GM12878 (cell line): ENCODE measurements at regions not wholly inside any gene's neighbourhood (a gene's known extent, or its start where the extent isn't known, plus 50 kb on each side); places are given as distances from the start of the nearest gene placed in this dataset.

Experiments used
- ATAC-seq: fragments of 200-7000 bp; cut with Tn5 transposase; 3 replicates; pipeline ENCODE4 v1.9.1; 2020; ENCODE audit warnings: mild to moderate bottlenecking, moderate library complexity
- BruUV-seq: library from RNA; stranded (reverse); fragments of 400-500 nt; replicated peaks from 2 replicates; lab custom pipeline; 2021; lab: Mats Ljungman, UMichigan
- CTCF ChIA-PET: fragments of 300-600 bp; sonication (Branson Sonifier 250); formaldehyde crosslinking; extraction: SDS; loops from one replicate; lab custom pipeline; 2021; ENCODE audit warnings: inconsistent platforms; lab: Yijun Ruan, JAX
- POLR2A ChIA-PET: fragments of 350-600 bp; formaldehyde crosslinking; extraction: SDS; loops from one replicate; lab custom pipeline; 2021; ENCODE audit warnings: inconsistent platforms; lab: Charles Lee
- RAD21 ChIA-PET: fragments of 300-600 bp; sonication (Branson Sonifier 250); formaldehyde crosslinking; loops from one replicate; lab custom pipeline; 2023; ENCODE audit warnings: antibody characterized with exemption; ENCODE audit not compliant: unreplicated experiment; lab: Charles Lee
- SMC1A ChIA-PET: fragments of 300-600 bp; sonication (Branson Sonifier 250); formaldehyde crosslinking; loops from one replicate; lab custom pipeline; 2023; ENCODE audit not compliant: unreplicated experiment, uncharacterized antibody; lab: Charles Lee
- DNase-seq: peaks from one replicate; pipeline ENCODE4 v3.0.0-alpha.2; 2011; ENCODE audit warnings: low read depth, low spot score
- FAIRE-seq: peaks from 3 replicates; lab custom pipeline; 2011; peaks lifted over from hg19 to GRCh38; lab: Jason Lieb, UNC
- H2AFZ ChIP-seq: 2 replicates; pipeline ENCODE4 v1.6.0; 2011; ENCODE audit warnings: low read depth, low read length, control low read depth; ENCODE audit not compliant: control insufficient read depth
- H3K27ac ChIP-seq: 2 replicates; pipeline ENCODE4 v1.5.1; 2011; ENCODE audit warnings: control low read depth; ENCODE audit not compliant: control insufficient read depth, insufficient read depth
- H3K27me3 ChIP-seq, 2 experiments: replicated peaks in 1 of 2; 2 replicates each; pipeline versions ENCODE4 v1.6.0 to v1.6.1; 2011; ENCODE audit warnings: low read length in 1 of 2; ENCODE audit not compliant: control insufficient read depth in 2 of 2, insufficient read depth in 2 of 2
- H3K36me3 ChIP-seq, 2 experiments: 2 replicates each; pipeline ENCODE4 v1.5.1; 2011; ENCODE audit warnings: low read length in 1 of 2; ENCODE audit not compliant: control insufficient read depth in 2 of 2, insufficient read depth in 2 of 2
- H3K4me1 ChIP-seq: 2 replicates; pipeline ENCODE4 v1.6.1; 2011; ENCODE audit warnings: mild to moderate bottlenecking, low read length, moderate library complexity, mixed read lengths; ENCODE audit not compliant: control insufficient read depth, insufficient read depth
- H3K4me2 ChIP-seq: 2 replicates; pipeline ENCODE4 v1.6.0; 2011; ENCODE audit warnings: control low read depth; ENCODE audit not compliant: control insufficient read depth, insufficient read depth
- H3K4me3 ChIP-seq: fragments of 200-600 bp; sonication (generic); 2 replicates; pipeline ENCODE4 v1.5.1; 2016
- H3K79me2 ChIP-seq: 2 replicates; pipeline ENCODE4 v1.6.0; 2011; ENCODE audit warnings: low read length; ENCODE audit not compliant: control insufficient read depth, insufficient read depth
- H3K9ac ChIP-seq: 2 replicates; pipeline ENCODE4 v1.8.0; 2011; ENCODE audit warnings: low read length, control low read depth, mixed read lengths; ENCODE audit not compliant: control insufficient read depth, insufficient read depth
- H3K9me3 ChIP-seq: replicated peaks from 3 replicates; pipeline ENCODE4 v1.5.1; 2011; ENCODE audit warnings: mild to moderate bottlenecking, low read length; ENCODE audit not compliant: control insufficient read depth, insufficient read depth
- H4K20me1 ChIP-seq: 2 replicates; pipeline ENCODE4 v1.6.0; 2011; ENCODE audit not compliant: control insufficient read depth, insufficient read depth
- BACH1 ChIP-seq: fragments of 450-650 bp; IDR thresholded peaks from 2 replicates; pipeline ENCODE4 v1.6.1; 2017; ENCODE audit warnings: mild to moderate bottlenecking, borderline replicate concordance
- BCL11A ChIP-seq: IDR thresholded peaks from 2 replicates; pipeline ENCODE4 v1.6.1; 2011; ENCODE audit warnings: low read depth, low read length
- CHD2 ChIP-seq: IDR thresholded peaks from 2 replicates; pipeline ENCODE4 v1.6.1; 2011; ENCODE audit warnings: low read depth, low read length, improper control_type of control experiment, borderline replicate concordance
- DPF2 ChIP-seq: fragments of 450-650 bp; IDR thresholded peaks from 2 replicates; pipeline ENCODE4 v1.6.1; 2017; ENCODE audit warnings: mild to moderate bottlenecking
- FOS ChIP-seq: IDR thresholded peaks from 3 replicates; pipeline ENCODE4 v1.6.1; 2011; ENCODE audit warnings: borderline replicate concordance; ENCODE audit not compliant: insufficient read length; ENCODE audit errors: extremely low read depth
- GABPA ChIP-seq: IDR thresholded peaks from 2 replicates; pipeline ENCODE4 v1.6.1; 2014; ENCODE audit warnings: antibody characterized with exemption, low read depth, mild to moderate bottlenecking, inconsistent platforms
- HDGF ChIP-seq: fragments of 450-650 bp; IDR thresholded peaks from 2 replicates; pipeline ENCODE4 v1.6.1; 2016; ENCODE audit warnings: antibody characterized with exemption
- NRF1 ChIP-seq: conservative IDR thresholded peaks from 2 replicates; pipeline ENCODE4 v1.6.1; 2011; ENCODE audit warnings: mild to moderate bottlenecking, low read depth, low read length, improper control_type of control experiment
- POLR2AphosphoS2 ChIP-seq: IDR thresholded peaks from 2 replicates; pipeline ENCODE4 v1.6.1; 2011; ENCODE audit warnings: low read depth, mild to moderate bottlenecking, low read length, improper control_type of control experiment, moderate library complexity
- WGBS: methylation state at CpG from one replicate; pipeline ENCODE4 v1.1.6; 2016; ENCODE audit warnings: low lambda C conversion rate; ENCODE audit not compliant: insufficient replicate concordance, insufficient coverage; ENCODE audit errors: missing lambda C conversion rate; 5-methylcytosine and 5-hydroxymethylcytosine counted together
- in situ Hi-C: fragments of 300-500 bp; cut with MboI; formaldehyde crosslinking; loops from 9 replicates; pipeline ENCODE4 v1.14.3; 2018; ENCODE audit warnings: mixed read lengths
- intact Hi-C: fragments of 100-400 bp; cut with micrococcal nuclease; formaldehyde crosslinking; loops from one replicate; pipeline ENCODE4 v1.14.2; 2022; ENCODE audit not compliant: unreplicated experiment
- TF ChIP-seq, protein P1 (sequence below): IDR thresholded peaks from 2 replicates; pipeline ENCODE4 v1.6.1; 2011; ENCODE audit warnings: low read depth, mild to moderate bottlenecking, low read length, moderate library complexity, borderline replicate concordance; ENCODE audit errors: extremely low read depth
- TF ChIP-seq, protein P2 (sequence below), 3 experiments: IDR thresholded peaks in 2 of 3; conservative IDR thresholded peaks in 1 of 3; 2 replicates each; pipeline ENCODE4 v1.5.1; 2011; ENCODE audit warnings: low read depth in 3 of 3, low read length in 3 of 3, mild to moderate bottlenecking in 3 of 3, control low read depth in 2 of 3, moderate library complexity in 2 of 3, inconsistent platforms in 1 of 3, mixed read lengths in 1 of 3; ENCODE audit not compliant: control insufficient read depth in 2 of 3, insufficient read depth in 1 of 3; ENCODE audit errors: extremely low read depth in 1 of 3
- TF ChIP-seq, protein P3 (sequence below): fragments of 450-650 bp; formaldehyde crosslinking; IDR thresholded peaks from 2 replicates; pipeline ENCODE4 v1.5.0; 2022; ENCODE audit warnings: mild to moderate bottlenecking, missing genetic modification characterization
- TF ChIP-seq, protein P4 (sequence below): IDR thresholded peaks from 2 replicates; pipeline ENCODE4 v1.6.1; 2011; ENCODE audit warnings: mild to moderate bottlenecking, low read depth, low read length, moderate library complexity; ENCODE audit not compliant: insufficient replicate concordance
- TF ChIP-seq, protein P5 (sequence below): fragments of 450-650 bp; IDR thresholded peaks from 2 replicates; pipeline ENCODE4 v1.6.1; 2014; ENCODE audit warnings: mild to moderate bottlenecking

GRCh38 chr12:100069795-100070194 lies 72.9 kb downstream of the BLTP3B start:
- no peak for DNase-seq
- TF ChIP-seq CHD2 (no peak), DPF2 (no peak), NRF1 (no peak), BACH1 (no peak), GABPA (no peak), FOS (no peak), BCL11A (no peak), POLR2AphosphoS2 (no peak), HDGF (no peak)
- TF ChIP-seq, protein P1, sequence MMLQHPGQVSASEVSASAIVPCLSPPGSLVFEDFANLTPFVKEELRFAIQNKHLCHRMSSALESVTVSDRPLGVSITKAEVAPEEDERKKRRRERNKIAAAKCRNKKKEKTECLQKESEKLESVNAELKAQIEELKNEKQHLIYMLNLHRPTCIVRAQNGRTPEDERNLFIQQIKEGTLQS = no peak
- TF ChIP-seq, protein P2, sequence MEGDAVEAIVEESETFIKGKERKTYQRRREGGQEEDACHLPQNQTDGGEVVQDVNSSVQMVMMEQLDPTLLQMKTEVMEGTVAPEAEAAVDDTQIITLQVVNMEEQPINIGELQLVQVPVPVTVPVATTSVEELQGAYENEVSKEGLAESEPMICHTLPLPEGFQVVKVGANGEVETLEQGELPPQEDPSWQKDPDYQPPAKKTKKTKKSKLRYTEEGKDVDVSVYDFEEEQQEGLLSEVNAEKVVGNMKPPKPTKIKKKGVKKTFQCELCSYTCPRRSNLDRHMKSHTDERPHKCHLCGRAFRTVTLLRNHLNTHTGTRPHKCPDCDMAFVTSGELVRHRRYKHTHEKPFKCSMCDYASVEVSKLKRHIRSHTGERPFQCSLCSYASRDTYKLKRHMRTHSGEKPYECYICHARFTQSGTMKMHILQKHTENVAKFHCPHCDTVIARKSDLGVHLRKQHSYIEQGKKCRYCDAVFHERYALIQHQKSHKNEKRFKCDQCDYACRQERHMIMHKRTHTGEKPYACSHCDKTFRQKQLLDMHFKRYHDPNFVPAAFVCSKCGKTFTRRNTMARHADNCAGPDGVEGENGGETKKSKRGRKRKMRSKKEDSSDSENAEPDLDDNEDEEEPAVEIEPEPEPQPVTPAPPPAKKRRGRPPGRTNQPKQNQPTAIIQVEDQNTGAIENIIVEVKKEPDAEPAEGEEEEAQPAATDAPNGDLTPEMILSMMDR (IDR thresholded peaks at IDR 0.05 in 2 of 3, conservative IDR thresholded peaks at IDR 0.05 in 1 of 3; ENCODE audit: control insufficient read depth in 2 of 3, extremely low read depth in 1 of 3, insufficient read depth in 1 of 3, low read depth in 3 of 3, low read length in 3 of 3) = no peak
- TF ChIP-seq, protein P3, sequence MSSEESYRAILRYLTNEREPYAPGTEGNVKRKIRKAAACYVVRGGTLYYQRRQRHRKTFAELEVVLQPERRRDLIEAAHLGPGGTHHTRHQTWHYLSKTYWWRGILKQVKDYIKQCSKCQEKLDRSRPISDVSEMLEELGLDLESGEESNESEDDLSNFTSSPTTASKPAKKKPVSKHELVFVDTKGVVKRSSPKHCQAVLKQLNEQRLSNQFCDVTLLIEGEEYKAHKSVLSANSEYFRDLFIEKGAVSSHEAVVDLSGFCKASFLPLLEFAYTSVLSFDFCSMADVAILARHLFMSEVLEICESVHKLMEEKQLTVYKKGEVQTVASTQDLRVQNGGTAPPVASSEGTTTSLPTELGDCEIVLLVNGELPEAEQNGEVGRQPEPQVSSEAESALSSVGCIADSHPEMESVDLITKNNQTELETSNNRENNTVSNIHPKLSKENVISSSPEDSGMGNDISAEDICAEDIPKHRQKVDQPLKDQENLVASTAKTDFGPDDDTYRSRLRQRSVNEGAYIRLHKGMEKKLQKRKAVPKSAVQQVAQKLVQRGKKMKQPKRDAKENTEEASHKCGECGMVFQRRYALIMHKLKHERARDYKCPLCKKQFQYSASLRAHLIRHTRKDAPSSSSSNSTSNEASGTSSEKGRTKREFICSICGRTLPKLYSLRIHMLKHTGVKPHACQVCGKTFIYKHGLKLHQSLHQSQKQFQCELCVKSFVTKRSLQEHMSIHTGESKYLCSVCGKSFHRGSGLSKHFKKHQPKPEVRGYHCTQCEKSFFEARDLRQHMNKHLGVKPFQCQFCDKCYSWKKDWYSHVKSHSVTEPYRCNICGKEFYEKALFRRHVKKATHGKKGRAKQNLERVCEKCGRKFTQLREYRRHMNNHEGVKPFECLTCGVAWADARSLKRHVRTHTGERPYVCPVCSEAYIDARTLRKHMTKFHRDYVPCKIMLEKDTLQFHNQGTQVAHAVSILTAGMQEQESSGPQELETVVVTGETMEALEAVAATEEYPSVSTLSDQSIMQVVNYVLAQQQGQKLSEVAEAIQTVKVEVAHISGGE (CRISPR knock-in tag) = no peak
- TF ChIP-seq, protein P4, sequence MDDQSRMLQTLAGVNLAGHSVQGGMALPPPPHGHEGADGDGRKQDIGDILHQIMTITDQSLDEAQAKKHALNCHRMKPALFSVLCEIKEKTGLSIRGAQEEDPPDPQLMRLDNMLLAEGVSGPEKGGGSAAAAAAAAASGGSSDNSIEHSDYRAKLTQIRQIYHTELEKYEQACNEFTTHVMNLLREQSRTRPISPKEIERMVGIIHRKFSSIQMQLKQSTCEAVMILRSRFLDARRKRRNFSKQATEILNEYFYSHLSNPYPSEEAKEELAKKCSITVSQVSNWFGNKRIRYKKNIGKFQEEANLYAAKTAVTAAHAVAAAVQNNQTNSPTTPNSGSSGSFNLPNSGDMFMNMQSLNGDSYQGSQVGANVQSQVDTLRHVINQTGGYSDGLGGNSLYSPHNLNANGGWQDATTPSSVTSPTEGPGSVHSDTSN = no peak
- TF ChIP-seq, protein P5, sequence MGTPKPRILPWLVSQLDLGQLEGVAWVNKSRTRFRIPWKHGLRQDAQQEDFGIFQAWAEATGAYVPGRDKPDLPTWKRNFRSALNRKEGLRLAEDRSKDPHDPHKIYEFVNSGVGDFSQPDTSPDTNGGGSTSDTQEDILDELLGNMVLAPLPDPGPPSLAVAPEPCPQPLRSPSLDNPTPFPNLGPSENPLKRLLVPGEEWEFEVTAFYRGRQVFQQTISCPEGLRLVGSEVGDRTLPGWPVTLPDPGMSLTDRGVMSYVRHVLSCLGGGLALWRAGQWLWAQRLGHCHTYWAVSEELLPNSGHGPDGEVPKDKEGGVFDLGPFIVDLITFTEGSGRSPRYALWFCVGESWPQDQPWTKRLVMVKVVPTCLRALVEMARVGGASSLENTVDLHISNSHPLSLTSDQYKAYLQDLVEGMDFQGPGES = no peak
- Histone ChIP-seq H3K9ac (no peak overlapping the region), H3K27ac (no peak overlapping the region), H3K9me3 (peaks cover 2% of the 10 kb centered on the region; the same call in 2 of the 3 replicates), H3K79me2 (no peaks in the 10 kb centered on the region), H3K36me3 (peaks cover 0 to 2% of the 10 kb centered on the region in 2 experiments; a peak in 1 of 4 replicates), H4K20me1 (no peaks in the 10 kb centered on the region), H2AFZ (no peak overlapping the region), H3K27me3 (no peaks in the 10 kb centered on the region), H3K4me1 (no peaks in the 10 kb centered on the region), H3K4me3 (no peak overlapping the region), H3K4me2 (no peak overlapping the region)
- BruUV-seq = no TSS peak
- WGBS = 100% methylated on average over 1 of the region's 1 CpG
- ChIA-PET SMC1A (no interaction called here), CTCF (no interaction called here), POLR2A (no interaction called here), RAD21 (no interaction called here)
- ATAC-seq = no peak
- no peak for FAIRE-seq
- in situ Hi-C loops (no loop called here), intact Hi-C loops (no loop called here)
